ENCODE measurements at regions not wholly inside any gene's neighbourhood (a gene's known extent, or its start where the extent isn't known, plus 50 kb on each side); places are given as distances from the start of the nearest gene placed in this dataset.

GRCh38 chr18:43661570-43661969, 384.3 kb upstream of the SYT4 start:
- ChIA-PET CTCF (interaction anchor here (0.6 to 2.0 kb wide), 18 partner anchors 9 to 1724 kb away, joined by 3 to 10 read pairs (median 4); no protein-coding TSS in a partner anchor), POLR2A (no interaction called here)
- no peaks in the 10 kb centered on the region for H3K4me1 ChIP-seq (ENCODE audit: control insufficient read depth, insufficient read depth, low read length)
- no peak overlapping the region for H3K4me3 ChIP-seq (ENCODE audit: low read depth, low read length)
- TF ChIP-seq ZNF654 (tag by site-specific recombination; IDR thresholded peaks at IDR 0.05; ENCODE audit: low read depth) = peak; percentile 15; the same call in 1 of the 2 replicates
- no peak for TF ChIP-seq ZNF555 (tag by site-specific recombination; conservative IDR thresholded peaks at IDR 0.05)
- H3K36me3 ChIP-seq (ENCODE audit: control insufficient read depth in 2 of 2, insufficient read depth in 1 of 2, low read length in 2 of 2) = no peaks in the 10 kb centered on the region
- H3K27ac ChIP-seq (ENCODE audit: extremely low read depth, low read depth, low read length) = no peak overlapping the region
- H3K9me3 ChIP-seq (ENCODE audit: control insufficient read depth, insufficient read depth, low read depth, low read length) = no peaks in the 10 kb centered on the region

DNA sequence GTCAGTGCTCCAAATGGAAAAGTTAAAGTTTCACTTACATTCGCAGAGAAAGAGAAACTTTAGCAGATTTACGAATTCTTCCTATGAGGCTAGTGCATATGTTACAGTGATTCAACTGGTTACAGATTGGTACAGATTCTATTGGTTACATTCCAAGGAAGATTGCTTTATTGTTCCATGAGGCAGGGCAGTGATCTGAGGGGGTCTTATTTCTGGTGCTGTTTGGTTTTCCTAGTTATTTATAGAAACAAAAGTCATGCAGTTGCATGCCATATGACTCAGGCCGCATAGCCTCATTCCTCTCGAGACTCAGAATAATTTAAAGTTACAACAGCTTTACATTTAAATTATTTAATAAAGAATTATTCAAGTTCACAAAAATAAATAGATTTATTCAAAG, 385.4 kb upstream of the SYT4 start:
- H3K9me3 ChIP-seq (ENCODE audit: control insufficient read depth, insufficient read depth, low read depth, low read length) = no peaks in the 10 kb centered on the region
- ChIA-PET POLR2A (no interaction called here), CTCF (interaction anchor here (0.6 to 1.6 kb wide), 4 partner anchors 8 to 250 kb away, joined by 3 to 6 read pairs (median 4); no protein-coding TSS in a partner anchor)
- TF ChIP-seq ZNF561 (tag by site-specific recombination; IDR thresholded peaks at IDR 0.05; ENCODE audit: borderline replicate concordance) (no peak), GLI4 (tag by site-specific recombination; IDR thresholded peaks at IDR 0.05) (no peak), OVOL3 (tag by site-specific recombination; IDR thresholded peaks at IDR 0.05) (no peak), ZNF18 (tag by site-specific recombination; IDR thresholded peaks at IDR 0.05) (no peak), ZNF658 (tag by site-specific recombination; IDR thresholded peaks at IDR 0.05) (no peak), ZNF518A (tag by site-specific recombination; conservative IDR thresholded peaks at IDR 0.05; ENCODE audit: low read depth) (no peak), ZNF223 (tag by site-specific recombination; IDR thresholded peaks at IDR 0.05) (no peak), ZNF544 (tag by site-specific recombination; IDR thresholded peaks at IDR 0.05) (no peak), YY1 (tag by site-specific recombination; IDR thresholded peaks at IDR 0.05) (no peak), ZNF529 (tag by site-specific recombination; IDR thresholded peaks at IDR 0.05; ENCODE audit: insufficient replicate concordance) (no peak), ZNF354C (tag by site-specific recombination; IDR thresholded peaks at IDR 0.05; ENCODE audit: borderline replicate concordance, low read depth) (no peak), ZNF416 (tag by site-specific recombination; IDR thresholded peaks at IDR 0.05) (no peak), ZNF76 (tag by site-specific recombination; IDR thresholded peaks at IDR 0.05; ENCODE audit: borderline replicate concordance, low read depth) (no peak), BCL11B (tag by site-specific recombination; IDR thresholded peaks at IDR 0.05; ENCODE audit: low read depth) (no peak), HOXA7 (CRISPR knock-in tag; IDR thresholded peaks at IDR 0.05; ENCODE audit: borderline replicate concordance) (no peak), ZNF404 (tag by site-specific recombination; IDR thresholded peaks at IDR 0.05) (no peak), ZNF155 (tag by site-specific recombination; IDR thresholded peaks at IDR 0.05) (no peak)
- TF ChIP-seq, protein P1, sequence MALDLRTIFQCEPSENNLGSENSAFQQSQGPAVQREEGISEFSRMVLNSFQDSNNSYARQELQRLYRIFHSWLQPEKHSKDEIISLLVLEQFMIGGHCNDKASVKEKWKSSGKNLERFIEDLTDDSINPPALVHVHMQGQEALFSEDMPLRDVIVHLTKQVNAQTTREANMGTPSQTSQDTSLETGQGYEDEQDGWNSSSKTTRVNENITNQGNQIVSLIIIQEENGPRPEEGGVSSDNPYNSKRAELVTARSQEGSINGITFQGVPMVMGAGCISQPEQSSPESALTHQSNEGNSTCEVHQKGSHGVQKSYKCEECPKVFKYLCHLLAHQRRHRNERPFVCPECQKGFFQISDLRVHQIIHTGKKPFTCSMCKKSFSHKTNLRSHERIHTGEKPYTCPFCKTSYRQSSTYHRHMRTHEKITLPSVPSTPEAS (tag by site-specific recombination; IDR thresholded peaks at IDR 0.05) = no peak
- TF ChIP-seq, protein P2, sequence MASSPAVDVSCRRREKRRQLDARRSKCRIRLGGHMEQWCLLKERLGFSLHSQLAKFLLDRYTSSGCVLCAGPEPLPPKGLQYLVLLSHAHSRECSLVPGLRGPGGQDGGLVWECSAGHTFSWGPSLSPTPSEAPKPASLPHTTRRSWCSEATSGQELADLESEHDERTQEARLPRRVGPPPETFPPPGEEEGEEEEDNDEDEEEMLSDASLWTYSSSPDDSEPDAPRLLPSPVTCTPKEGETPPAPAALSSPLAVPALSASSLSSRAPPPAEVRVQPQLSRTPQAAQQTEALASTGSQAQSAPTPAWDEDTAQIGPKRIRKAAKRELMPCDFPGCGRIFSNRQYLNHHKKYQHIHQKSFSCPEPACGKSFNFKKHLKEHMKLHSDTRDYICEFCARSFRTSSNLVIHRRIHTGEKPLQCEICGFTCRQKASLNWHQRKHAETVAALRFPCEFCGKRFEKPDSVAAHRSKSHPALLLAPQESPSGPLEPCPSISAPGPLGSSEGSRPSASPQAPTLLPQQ (tag by site-specific recombination; IDR thresholded peaks at IDR 0.05) = no peak
- TF ChIP-seq, protein P3, sequence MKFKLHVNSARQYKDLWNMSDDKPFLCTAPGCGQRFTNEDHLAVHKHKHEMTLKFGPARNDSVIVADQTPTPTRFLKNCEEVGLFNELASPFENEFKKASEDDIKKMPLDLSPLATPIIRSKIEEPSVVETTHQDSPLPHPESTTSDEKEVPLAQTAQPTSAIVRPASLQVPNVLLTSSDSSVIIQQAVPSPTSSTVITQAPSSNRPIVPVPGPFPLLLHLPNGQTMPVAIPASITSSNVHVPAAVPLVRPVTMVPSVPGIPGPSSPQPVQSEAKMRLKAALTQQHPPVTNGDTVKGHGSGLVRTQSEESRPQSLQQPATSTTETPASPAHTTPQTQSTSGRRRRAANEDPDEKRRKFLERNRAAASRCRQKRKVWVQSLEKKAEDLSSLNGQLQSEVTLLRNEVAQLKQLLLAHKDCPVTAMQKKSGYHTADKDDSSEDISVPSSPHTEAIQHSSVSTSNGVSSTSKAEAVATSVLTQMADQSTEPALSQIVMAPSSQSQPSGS (tag by site-specific recombination; IDR thresholded peaks at IDR 0.05; ENCODE audit: low read depth) = no peak
- H3K4me1 ChIP-seq (ENCODE audit: control insufficient read depth, insufficient read depth, low read length) = no peaks in the 10 kb centered on the region
- H3K27ac ChIP-seq (ENCODE audit: extremely low read depth, low read depth, low read length) = no peak overlapping the region
- no peak overlapping the region for H3K4me3 ChIP-seq (ENCODE audit: low read depth, low read length)
- no peaks in the 10 kb centered on the region for H3K36me3 ChIP-seq (ENCODE audit: control insufficient read depth in 2 of 2, insufficient read depth in 1 of 2, low read length in 2 of 2)

All from HEK293 (cell line).